ENCODE measurements at regions not wholly inside any gene's neighbourhood (a gene's known extent, or its start where the extent isn't known, plus 50 kb on each side); places are given as distances from the start of the nearest gene placed in this dataset.

DNA sequence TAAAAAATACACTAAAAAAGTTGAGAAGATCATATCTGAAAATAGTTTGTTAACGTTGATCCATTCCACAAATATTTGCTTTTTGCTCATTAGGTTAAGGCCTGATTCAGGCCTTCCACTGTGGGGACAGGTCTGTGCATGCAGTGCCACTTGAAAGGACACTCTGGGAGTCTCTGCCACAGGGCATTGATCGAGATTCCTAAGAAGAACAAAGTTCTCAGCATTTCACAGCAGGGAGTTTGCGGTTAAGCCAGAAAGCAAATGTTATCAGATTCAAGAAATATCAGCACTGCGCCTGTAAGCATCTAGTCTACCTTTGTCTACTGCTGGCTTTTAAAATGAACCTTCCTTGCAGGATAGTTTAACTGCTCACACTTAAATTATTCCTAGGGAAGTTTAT, 62.2 kb upstream of the TNIP3 start:
- no peak for DNase-seq

GRCh38 chr4:121221608-121222007, 57.5 kb upstream of the TNIP3 start:
- no peak for DNase-seq

DNA sequence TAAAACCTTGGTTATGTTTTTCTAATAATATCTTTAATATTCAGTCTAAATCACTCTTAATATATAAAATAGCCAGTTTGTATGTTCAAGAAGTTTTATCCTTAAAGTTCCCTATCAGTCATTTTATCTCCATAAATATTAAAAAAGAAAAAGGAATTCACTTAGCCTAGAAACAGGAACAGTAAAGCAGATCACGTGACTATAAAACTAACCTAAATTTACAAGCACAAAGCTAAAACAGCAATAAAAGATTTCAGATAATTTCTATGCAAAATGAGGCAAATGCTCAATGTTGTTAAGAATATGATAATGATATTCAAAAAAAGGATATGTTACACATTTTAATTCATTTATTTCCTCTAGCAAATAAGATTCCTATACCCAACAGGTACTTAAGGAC, 57.1 kb upstream of the TNIP3 start:
- DNase-seq = no peak

GRCh38 chr4:121220698-121221097, 56.6 kb upstream of the TNIP3 start:
- no peak for DNase-seq

- no peak for DNase-seq
Observed at GRCh38 chr4:121219227-121219626, 55.1 kb upstream of the TNIP3 start.

GRCh38 chr4:121217351-121217750, 53.2 kb upstream of the TNIP3 start:
- no peak for DNase-seq

GRCh38 chr4:121216461-121216860, 52.3 kb upstream of the TNIP3 start:
- DNase-seq = no peak

- no peak for DNase-seq
Observed at GRCh38 chr4:121213940-121214339, 49.8 kb upstream of the TNIP3 start.
